GM18502 (cell line): ENCODE measurements at regions not wholly inside any gene's neighbourhood (a gene's known extent, or its start where the extent isn't known, plus 50 kb on each side); places are given as distances from the start of the nearest gene placed in this dataset.
"Not testable (repeated sequence)": the region's sequence is repeated elsewhere in the genome, so short reads cannot be mapped to it uniquely, and the experiment has no call there.

Source experiments
- ATAC-seq: cut with Tn5 transposase; IDR thresholded peaks from one replicate; pipeline ENCODE4 v1.9.1; 2021; ENCODE audit warnings: mild to moderate bottlenecking; ENCODE audit not compliant: unreplicated experiment, poor library complexity

DNA sequence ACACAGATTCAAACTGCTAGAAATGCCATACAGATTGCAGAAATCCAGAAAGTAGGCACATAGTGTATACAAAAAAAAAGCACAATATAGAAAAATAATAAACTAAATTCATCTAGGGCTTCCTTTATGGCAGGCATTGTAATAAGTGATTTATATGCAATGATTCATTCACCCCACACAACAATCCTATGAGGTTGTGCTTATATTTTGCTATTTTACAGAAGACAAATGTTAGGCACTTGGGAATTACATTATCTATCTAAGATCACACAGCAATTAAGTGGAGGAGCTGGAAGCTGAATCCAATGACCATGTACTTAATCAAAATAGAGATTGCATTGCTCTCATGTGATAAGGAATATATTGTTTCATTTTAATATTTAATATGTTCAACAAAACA is 225.7 kb upstream of the KCNK2 start:
- no peak for ATAC-seq

- no peak for ATAC-seq
These were observed 224.8 kb upstream of the KCNK2 start for GRCh38 chr1:214857716-214858115.

DNA sequence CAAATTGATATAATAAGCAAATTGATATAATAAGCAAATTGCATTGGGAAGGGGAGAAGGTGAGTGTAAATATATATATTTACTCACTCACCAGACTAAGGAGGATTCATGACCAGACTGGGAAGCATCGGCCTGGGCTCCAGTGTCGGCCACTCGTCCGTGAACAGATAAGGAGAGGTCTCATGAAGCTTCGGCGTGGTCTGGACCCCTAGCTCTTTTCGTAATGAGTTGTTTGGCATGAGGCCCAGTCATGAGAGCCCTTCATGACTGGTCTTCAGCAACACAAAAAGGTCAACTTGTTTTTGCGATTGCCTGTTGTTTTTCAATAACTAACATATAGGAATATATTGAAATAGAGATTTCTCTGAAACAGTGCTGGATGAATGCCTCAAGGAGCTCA is 222.9 kb upstream of the KCNK2 start:
- no peak for ATAC-seq

GRCh38 chr1:214861615-214862014 is 220.9 kb upstream of the KCNK2 start:
- ATAC-seq: no peak

DNA sequence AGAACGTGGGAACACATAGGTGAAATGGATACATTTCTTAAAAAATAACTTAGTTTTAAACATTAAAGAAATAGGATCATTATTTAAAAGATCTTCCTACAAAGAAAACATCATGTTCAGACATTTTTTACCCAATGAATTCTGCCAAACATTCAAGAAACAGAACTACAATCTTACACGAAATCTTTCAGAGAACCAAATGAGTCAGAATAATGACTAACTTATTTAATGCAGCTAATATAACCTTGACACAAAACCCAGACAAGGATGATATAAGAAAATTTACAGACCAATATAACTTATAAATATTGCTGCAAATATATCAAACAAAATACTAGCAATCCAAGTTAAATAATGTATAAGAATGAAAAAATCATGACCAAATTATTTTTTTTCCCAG is 220.1 kb upstream of the KCNK2 start:
- ATAC-seq: no peak

DNA sequence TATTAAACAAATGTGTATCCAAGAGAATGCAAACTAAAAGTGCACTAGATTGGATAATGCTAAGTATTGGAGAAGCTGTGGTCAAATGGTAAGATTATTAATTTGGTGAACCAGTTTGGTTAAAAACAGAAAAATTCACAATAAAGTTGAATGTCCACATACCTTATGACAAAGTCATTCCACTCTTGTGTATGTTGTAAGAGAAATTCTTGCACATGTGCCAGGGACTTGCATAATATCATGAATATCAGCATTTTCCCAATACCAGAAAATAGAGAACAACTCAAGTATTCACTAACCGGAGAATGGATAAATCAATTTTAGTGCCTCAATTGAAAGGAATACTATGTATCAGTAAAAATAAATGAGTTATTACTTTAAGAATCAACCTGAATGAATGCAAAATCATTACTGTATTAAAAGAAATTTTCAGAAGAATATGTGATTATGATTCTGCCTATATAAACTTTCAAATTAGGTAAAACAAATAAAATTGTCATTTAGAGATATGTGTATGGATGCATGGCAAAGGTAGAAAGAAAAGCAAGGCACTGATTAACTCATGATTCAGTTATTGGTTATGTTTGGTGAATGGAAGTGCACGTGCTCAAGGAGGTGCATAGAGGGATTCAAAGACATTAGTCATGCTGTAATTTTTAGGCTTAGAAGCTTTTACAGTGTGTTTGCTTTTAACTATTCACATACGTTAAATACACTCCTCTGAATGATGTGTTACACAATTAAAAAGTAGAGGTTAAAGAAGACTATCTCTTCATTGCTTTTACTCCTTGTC is 217.4 kb upstream of the KCNK2 start:
- no peak for ATAC-seq

DNA sequence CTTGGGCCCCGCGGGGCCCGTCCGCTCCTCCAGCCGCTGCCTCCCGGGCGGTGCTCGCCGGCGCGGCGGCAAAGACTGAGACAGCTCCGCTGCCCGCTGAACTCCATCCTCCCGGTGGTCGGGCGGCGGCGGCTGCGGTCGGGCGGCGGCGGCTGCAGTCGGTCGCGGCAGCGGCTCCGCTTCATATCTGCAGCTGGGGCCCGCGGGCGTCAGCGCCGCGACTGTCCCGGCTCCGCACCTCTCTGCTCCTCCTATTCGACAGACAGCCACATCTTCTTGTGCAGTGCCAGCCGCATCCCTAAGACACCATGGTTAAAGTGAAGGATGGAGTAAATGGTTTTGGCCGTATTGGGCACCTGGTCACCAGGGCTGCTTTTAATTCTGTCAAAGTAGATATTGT is 212.1 kb upstream of the KCNK2 start:
- ATAC-seq: not testable (repeated sequence)

GRCh38 chr1:214880956-214881355 is 201.6 kb upstream of the KCNK2 start:
- ATAC-seq: no peak

GRCh38 chr1:214882616-214883015 is 199.9 kb upstream of the KCNK2 start:
- ATAC-seq: no peak

DNA sequence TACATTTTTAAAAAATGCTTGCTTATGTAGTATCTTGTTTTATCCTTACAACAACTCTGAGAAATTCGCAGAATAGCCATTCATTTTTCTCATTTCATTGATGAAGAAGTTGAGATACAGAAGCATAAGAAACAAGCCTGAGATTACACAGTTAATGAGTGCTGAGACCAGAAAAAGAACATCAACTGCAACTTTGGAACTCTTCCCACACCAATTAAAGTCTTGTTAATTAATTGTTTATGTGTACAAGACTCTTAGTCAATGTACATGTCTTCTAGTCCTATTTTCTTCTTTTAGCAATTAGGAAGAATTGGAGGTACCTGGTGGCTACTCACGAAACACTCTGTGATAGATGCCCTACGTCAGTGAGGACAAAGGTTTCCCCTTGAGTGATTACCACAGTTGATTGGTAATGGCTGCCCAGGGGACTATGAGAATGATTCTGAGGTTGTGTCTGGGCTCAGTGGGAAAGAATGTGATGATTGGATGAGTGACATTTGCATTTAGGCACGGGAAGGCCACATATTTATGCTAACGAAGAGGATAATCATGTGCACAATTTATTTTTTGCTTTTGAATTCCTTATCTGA is 187.4 kb upstream of the KCNK2 start:
- no peak for ATAC-seq

DNA sequence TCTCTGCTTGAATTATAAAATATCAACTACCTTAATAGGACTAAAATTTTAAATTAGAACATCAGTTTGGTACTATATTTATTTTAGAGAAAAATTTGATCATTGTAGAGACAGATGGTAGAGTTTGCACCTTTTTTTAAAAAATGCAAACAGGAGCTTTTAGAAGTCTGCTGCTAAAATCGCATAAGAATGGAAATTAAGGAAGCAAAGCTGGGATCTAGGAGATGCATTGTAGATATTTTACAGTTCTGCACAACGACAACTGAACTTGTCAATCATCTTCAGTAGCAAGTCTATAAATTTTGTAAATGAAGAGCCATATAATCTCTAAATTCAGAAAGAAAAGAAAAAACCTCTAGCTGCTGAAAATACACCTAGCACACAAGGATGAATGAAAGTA is 185.6 kb upstream of the KCNK2 start:
- no peak for ATAC-seq

- ATAC-seq: no peak
These were observed 185.0 kb upstream of the KCNK2 start for GRCh38 chr1:214897581-214897980.

GRCh38 chr1:214898161-214898560 is 184.4 kb upstream of the KCNK2 start:
- no peak for ATAC-seq

DNA sequence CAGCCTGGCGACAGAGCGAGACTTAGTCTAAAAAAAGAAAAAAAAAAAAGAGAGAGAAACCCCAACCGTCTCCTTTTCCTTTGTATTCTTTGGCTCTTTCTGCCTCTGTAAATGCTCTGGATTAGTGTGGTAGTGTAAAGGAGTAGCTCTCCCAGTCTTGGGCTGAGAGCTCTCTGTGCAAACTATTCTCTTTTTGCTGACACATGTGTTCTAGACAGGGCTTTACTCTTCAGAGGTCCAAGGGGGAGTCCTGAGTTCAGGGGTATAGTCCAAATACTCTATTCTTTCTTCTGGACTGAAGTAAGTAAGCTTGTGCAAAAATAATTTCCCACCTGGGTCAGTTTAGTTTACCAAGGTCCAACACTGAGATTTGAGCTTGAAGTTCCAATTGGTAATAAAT is 183.8 kb upstream of the KCNK2 start:
- ATAC-seq: no peak

DNA sequence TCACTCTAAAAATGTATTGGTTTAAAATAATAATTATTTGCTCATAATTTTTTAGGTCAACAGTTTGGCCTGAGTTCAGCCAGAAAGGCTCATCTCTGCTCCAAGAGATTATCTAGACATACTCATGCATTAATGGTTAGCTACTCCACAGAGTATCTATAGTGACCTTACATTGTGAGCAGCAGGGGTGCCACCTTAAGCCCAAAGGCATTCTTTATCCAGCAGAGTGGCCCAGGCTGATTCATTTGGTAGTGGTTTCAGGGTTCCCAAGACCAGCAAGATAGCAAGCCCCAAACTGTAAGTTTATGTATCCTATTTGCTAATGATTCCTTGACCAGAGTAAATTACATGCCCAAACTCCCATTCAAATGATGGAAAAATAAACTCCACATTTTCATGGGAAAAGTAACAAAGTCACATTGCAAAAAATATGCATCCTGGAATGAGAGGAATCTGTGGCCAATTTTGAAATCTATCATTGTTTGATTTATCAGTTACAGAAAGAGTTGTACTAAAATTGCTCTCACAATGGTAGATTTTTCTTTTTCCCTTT is 182.6 kb upstream of the KCNK2 start:
- no peak for ATAC-seq

GRCh38 chr1:214900590-214900989 is 181.9 kb upstream of the KCNK2 start:
- no peak for ATAC-seq

GRCh38 chr1:214901718-214902117 is 180.8 kb upstream of the KCNK2 start:
- no peak for ATAC-seq

GRCh38 chr1:214902636-214903320 is 179.8 kb upstream of the KCNK2 start:
- ATAC-seq: no peak

DNA sequence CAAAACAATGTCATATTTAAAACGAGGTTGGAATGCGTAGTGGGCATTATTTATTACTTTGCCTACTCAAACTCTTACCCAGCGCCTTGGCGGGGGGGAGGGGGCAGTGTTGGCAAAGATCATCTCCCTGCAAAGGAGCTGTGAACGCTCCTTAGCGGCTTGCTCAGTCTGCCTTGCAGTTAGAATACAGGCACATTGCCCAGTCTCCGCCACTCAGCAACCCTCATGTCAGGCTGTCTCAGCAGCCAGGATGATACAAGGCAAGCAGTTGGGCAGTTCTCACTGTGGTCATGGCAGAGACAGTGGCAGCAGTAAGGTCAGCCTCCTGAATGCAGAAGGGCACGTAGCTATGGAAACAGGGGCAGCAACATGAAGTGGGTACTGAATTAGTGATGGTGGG is 170.4 kb upstream of the KCNK2 start:
- ATAC-seq: no peak

- ATAC-seq: no peak
These were observed 168.6 kb upstream of the KCNK2 start for GRCh38 chr1:214913966-214914365.

- ATAC-seq: no peak
These were observed 165.4 kb upstream of the KCNK2 start for GRCh38 chr1:214917081-214917635.
